Cardiac fibroblast (primary cell): ENCODE measurements at regions not wholly inside any gene's neighbourhood (a gene's known extent, or its start where the extent isn't known, plus 50 kb on each side); places are given as distances from the start of the nearest gene placed in this dataset.
A peak's percentile ranks its signal among the peaks of the same experiment; 100 is the strongest.

Experiments
- DNase-seq, 2 donors: peaks; one replicate each; pipeline versions ENCODE4 v3.0.0 to v3.0.0-alpha.2; 2010; ENCODE audit warnings: low read depth in 2 of 2
- H3K4me3 ChIP-seq, 2 donors: replicated peaks in 1 of 2; 1 replicate in 1 of 2; 2 replicates in 1 of 2; pipeline ENCODE4 v1.5.1; 2011; ENCODE audit warnings: low read depth in 2 of 2, low read length in 2 of 2, mild to moderate bottlenecking in 2 of 2, moderate library complexity in 1 of 2
- TF ChIP-seq, protein P1 (sequence below): IDR thresholded peaks from one replicate; pipeline ENCODE4 v1.5.1; 2011; ENCODE audit warnings: low read depth, mild to moderate bottlenecking, low read length, inconsistent platforms

DNA sequence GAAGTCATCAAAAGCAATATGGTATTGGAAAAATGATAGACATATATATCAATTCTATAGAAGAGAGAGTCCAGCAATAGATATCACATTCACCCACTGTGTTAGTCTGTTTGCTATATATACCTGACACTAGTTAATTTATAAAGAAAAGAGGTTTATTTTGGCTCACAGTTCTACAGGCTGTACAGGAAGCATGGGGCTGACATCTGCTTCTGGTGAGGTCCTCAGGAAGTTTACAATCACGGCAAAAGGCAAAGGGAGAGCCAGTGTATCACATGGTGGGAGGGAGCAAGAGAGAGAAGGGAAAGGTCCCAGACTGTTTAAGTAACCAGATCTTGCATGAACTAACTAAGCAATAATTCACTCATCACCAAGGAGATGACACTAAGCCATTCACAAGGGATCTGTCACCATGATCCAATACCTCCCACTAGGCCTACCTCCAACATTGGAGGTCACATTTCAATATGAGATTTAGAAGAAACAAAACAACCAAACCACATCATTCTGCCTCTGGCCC lies 470.6 kb downstream of the METTL4 start:
- no peak for DNase-seq
- no peak overlapping the region for H3K4me3 ChIP-seq
- TF ChIP-seq, protein P1, sequence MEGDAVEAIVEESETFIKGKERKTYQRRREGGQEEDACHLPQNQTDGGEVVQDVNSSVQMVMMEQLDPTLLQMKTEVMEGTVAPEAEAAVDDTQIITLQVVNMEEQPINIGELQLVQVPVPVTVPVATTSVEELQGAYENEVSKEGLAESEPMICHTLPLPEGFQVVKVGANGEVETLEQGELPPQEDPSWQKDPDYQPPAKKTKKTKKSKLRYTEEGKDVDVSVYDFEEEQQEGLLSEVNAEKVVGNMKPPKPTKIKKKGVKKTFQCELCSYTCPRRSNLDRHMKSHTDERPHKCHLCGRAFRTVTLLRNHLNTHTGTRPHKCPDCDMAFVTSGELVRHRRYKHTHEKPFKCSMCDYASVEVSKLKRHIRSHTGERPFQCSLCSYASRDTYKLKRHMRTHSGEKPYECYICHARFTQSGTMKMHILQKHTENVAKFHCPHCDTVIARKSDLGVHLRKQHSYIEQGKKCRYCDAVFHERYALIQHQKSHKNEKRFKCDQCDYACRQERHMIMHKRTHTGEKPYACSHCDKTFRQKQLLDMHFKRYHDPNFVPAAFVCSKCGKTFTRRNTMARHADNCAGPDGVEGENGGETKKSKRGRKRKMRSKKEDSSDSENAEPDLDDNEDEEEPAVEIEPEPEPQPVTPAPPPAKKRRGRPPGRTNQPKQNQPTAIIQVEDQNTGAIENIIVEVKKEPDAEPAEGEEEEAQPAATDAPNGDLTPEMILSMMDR = no peak

GRCh38 chr18:2102022-2102421 lies 469.3 kb downstream of the METTL4 start:
- DNase-seq = no peak
- H3K4me3 ChIP-seq = no peak overlapping the region
- TF ChIP-seq, protein P1 = no peak

DNA sequence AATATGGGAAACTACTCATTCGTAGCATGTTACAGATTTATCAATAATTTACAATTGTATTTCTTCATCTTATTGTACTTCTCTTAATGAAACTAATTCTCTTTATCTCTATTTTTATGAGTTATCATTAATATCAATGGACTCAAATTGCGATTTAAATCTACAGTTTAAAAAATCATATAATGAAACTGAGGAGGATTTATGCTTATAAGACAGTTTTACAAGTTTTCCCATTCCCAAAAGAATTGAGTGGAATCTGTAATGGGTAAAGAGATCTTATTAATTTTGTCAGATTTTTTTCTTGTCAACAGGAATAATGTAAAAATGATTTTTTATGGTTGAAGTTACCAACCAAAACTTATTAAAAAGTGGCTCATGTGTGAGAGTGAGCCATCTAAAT lies 468.0 kb downstream of the METTL4 start:
- H3K4me3 ChIP-seq = no peak overlapping the region
- TF ChIP-seq, protein P1 = no peak
- no peak for DNase-seq

- DNase-seq = peak; percentile 52 to 69
- TF ChIP-seq, protein P1 = peak; percentile 71
These were observed 466.5 kb downstream of the METTL4 start for GRCh38 chr18:2104620-2105462.

DNA sequence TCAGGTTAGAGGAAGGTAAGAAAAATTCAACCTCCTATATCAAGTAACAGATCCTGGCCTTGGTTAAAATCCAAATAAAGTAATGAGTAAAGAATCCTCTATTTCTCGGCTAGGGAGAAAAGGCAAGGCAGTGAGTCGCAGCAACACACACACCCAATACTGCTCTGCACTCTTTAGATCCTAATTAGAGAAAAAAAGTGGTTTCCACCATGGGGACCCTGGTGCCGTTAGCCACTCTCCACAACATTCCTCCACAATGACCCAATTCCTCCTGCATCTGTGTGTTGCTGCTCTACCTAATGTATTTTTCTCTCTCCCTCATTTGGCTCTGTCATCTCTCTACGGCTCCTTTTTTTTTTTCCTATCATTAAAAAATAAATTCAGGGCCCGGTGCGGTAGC lies 462.7 kb downstream of the METTL4 start:
- no peak for DNase-seq
- no peak overlapping the region for H3K4me3 ChIP-seq
- TF ChIP-seq, protein P1 = no peak

More at GRCh38 chr18:2104620-2105462, 466.5 kb downstream of the METTL4 start:
- no peak overlapping the region for H3K4me3 ChIP-seq

- no peak overlapping the region for H3K4me3 ChIP-seq
- TF ChIP-seq, protein P1 = no peak
- DNase-seq = peak; percentile 7 to 8
These were observed 459.8 kb downstream of the METTL4 start for GRCh38 chr18:2111456-2111855.
